Prostate gland (tissue), 2 donors: ENCODE measurements at regions not wholly inside any gene's neighbourhood (a gene's known extent, or its start where the extent isn't known, plus 50 kb on each side); places are given as distances from the start of the nearest gene placed in this dataset.

ENCODE experiments used
- DNase-seq: peaks from one replicate; pipeline ENCODE4 v3.0.0-alpha.2; 2019; ENCODE audit warnings: low spot score
- H3K27ac ChIP-seq, 2 donors: fragments of 200-600 bp; sonication (generic); 2 replicates each; pipeline ENCODE4 v1.5.1; 2017 to 2019
- H3K27me3 ChIP-seq: fragments of 200-600 bp; sonication (generic); replicated peaks from 2 replicates; pipeline ENCODE4 v1.5.1; 2019; ENCODE audit not compliant: insufficient read depth
- H3K36me3 ChIP-seq, 2 donors: fragments of 200-600 bp; sonication (generic); 1 replicate in 1 of 2; 2 replicates in 1 of 2; pipeline versions ENCODE4 v1.5.1 to v1.8.1; 2017 to 2019
- H3K4me1 ChIP-seq: fragments of 200-600 bp; sonication (generic); replicated peaks from 2 replicates; pipeline ENCODE4 v1.5.1; 2019
- H3K4me3 ChIP-seq, 2 donors: fragments of 200-600 bp; sonication (generic); 2 replicates each; pipeline ENCODE4 v1.5.1; 2017 to 2019
- H3K9me3 ChIP-seq: fragments of 200-600 bp; sonication (generic); 2 replicates; pipeline ENCODE4 v1.5.1; 2017
- CTCF ChIP-seq, 4 experiments: fragments of 200-600 bp in 2 of 4; fragments of 450-650 bp in 2 of 4; sonication (generic) in 2 of 4; IDR thresholded peaks; 1 replicate in 3 of 4; 2 replicates in 1 of 4; pipeline ENCODE4 v1.5.1; 2016 to 2019; ENCODE audit warnings: antibody characterized with exemption in 4 of 4, mild to moderate bottlenecking in 2 of 4, moderate library complexity in 2 of 4
- POLR2A ChIP-seq: fragments of 450-650 bp; IDR thresholded peaks from one replicate; pipeline ENCODE4 v1.6.1; 2016; ENCODE audit warnings: antibody characterized with exemption, mild to moderate bottlenecking
- POLR2AphosphoS5 ChIP-seq: sonication (generic); formaldehyde crosslinking; IDR thresholded peaks from one replicate; pipeline ENCODE4 v1.6.1; 2017; ENCODE audit warnings: antibody characterized with exemption
- WGBS: methylation state at CpG from one replicate; pipeline ENCODE4 v1.1.5; 2018; 5-methylcytosine and 5-hydroxymethylcytosine counted together
- intact Hi-C: fragments of 100-400 bp; cut with DNase I; formaldehyde crosslinking; loops from one replicate; pipeline ENCODE4 v1.14.2; 2022

DNA sequence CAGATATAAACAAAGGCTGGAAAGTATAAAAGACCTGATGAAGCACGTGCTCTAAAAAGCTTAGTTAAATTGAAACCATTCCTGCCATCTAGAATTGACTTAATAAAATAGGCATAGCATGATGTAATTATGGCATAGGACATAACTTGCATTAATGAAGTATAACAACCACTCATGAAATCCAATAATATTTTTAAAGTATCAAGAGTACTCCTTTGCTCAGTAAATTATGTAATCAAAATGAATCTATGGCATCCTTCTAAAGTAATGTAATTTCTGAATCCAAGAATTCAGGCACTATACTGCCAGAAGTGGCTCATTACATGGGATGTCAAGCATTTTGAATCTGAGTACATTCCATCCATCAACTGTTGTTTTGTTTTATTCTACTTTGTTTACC lies 548.5 kb upstream of the NRP1 start:
- intact Hi-C loops, result no loop called here

GRCh38 chr10:33880291-33880690 lies 545.8 kb upstream of the NRP1 start:
- no peaks in the 10 kb centered on the region for H3K9me3 ChIP-seq
- H3K27ac ChIP-seq, result no peak overlapping the region
- no peak overlapping the region for H3K4me3 ChIP-seq
- intact Hi-C loops, result no loop called here
- H3K4me1 ChIP-seq, result no peaks in the 10 kb centered on the region
- H3K27me3 ChIP-seq, result no peaks in the 10 kb centered on the region
- DNase-seq, result no peak
- H3K36me3 ChIP-seq, result no peaks in the 10 kb centered on the region
- TF ChIP-seq POLR2AphosphoS5, result no peak
- no peak for TF ChIP-seq POLR2A
- no peak for TF ChIP-seq CTCF (IDR thresholded peaks at IDR 0.05)
- WGBS, result 94% methylated on average over 5 of the region's 5 CpGs

More for the DNA sequence above, 548.5 kb upstream of the NRP1 start:
- Histone ChIP-seq H3K4me1 (no peaks in the 10 kb centered on the region), H3K27me3 (no peaks in the 10 kb centered on the region), H3K9me3 (no peaks in the 10 kb centered on the region), H3K36me3 (no peaks in the 10 kb centered on the region), H3K4me3 (no peak overlapping the region), H3K27ac (no peak overlapping the region)
- no peak for TF ChIP-seq POLR2AphosphoS5
- no peak for TF ChIP-seq CTCF (IDR thresholded peaks at IDR 0.05)
- no peak for TF ChIP-seq POLR2A
- 98% methylated on average over 1 of the region's 1 CpG for WGBS
- no peak for DNase-seq

DNA sequence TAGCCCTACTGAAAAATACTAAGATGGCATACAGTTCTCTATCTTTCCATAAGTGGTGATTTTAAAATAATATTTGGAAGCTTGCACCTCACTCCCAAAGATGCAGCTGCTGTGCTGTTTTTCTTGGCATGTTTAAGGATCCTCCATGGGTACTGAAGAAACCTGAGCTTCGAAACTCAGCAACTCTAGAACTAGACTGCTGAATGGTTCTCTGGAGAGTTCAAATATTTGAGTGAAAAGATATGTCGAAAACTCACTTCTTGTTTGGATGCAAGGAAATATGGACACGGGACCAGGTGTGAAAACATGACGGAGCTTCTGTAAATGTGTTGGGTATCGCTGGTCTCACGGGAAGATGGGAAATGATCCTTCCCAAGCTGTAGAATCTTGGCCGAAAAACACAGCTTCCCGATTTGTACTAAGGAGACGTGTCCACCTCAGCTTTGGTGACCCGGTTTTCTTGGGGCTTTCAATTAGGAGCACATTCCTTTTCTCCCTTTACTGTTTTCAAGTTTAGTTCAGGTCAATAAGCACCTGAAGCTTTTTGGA lies 543.8 kb upstream of the NRP1 start:
- intact Hi-C loops, result no loop called here
- no peak for DNase-seq
- Histone ChIP-seq H3K27ac (no peak overlapping the region), H3K36me3 (no peaks in the 10 kb centered on the region), H3K4me3 (no peak overlapping the region), H3K4me1 (no peaks in the 10 kb centered on the region), H3K9me3 (no peaks in the 10 kb centered on the region), H3K27me3 (no peaks in the 10 kb centered on the region)
- 89% methylated on average over 10 of the region's 10 CpGs for WGBS
- TF ChIP-seq CTCF (IDR thresholded peaks at IDR 0.05) (no peak), POLR2A (no peak), POLR2AphosphoS5 (no peak)

DNA sequence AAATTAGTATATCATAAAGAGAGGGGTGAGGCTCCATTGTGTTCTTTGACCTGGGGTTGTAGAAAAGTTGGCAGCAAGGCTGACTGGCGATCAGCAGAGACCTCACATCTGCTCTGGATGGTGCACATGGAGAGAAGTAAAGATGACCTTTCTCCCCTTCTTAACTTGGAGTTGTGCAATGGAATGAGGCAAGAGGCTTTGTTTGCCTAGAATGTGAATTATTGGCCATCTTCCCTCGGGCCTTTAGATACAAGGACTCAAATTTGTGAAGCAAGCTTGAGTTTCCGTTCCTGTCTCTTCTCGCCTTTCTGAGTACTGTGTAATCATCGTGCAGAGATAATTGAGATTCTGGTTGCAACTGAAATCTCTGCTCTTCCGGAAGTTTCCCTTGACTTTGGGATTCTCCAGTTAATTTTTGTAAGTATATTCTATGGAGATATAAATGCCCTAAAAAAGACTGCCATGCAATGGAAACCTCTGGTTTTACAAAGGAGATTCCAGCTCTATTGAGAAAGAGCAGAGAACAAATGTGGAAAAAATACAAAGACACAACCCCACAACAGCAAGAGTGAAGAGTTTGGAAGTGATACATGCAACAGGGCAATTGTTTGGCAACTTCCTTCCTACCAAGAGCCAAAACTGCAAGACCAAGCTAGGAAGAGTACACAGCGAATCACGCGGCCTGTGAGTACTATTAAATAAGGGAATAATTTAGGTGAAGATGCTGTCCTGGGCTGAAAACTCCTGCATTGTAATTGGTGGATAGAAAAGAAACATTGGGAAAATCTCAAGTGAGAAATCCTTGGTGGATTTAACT lies 542.3 kb upstream of the NRP1 start:
- TF ChIP-seq CTCF (IDR thresholded peaks at IDR 0.05) (no peak), POLR2A (no peak), POLR2AphosphoS5 (no peak)
- H3K9me3 ChIP-seq, result no peaks in the 10 kb centered on the region
- H3K4me1 ChIP-seq, result no peaks in the 10 kb centered on the region
- no peak overlapping the region for H3K27ac ChIP-seq
- DNase-seq, result no peak
- no peak overlapping the region for H3K4me3 ChIP-seq
- no peaks in the 10 kb centered on the region for H3K36me3 ChIP-seq
- H3K27me3 ChIP-seq, result no peaks in the 10 kb centered on the region
- intact Hi-C loops, result no loop called here
- WGBS, result 83% methylated on average over 9 of the region's 9 CpGs
